Caco-2 (cell line): ENCODE measurements at regions not wholly inside any gene's neighbourhood (a gene's known extent, or its start where the extent isn't known, plus 50 kb on each side); places are given as distances from the start of the nearest gene placed in this dataset.

Source experiments
- BruUV-seq: library from RNA; stranded (reverse); fragments of 400-500 nt; replicated peaks from 2 replicates; lab custom pipeline; 2021; lab: Mats Ljungman, UMichigan
- CTCF ChIA-PET: fragments of 300-600 bp; sonication (Branson Sonifier 250); formaldehyde crosslinking; loops from one replicate; lab custom pipeline; 2022; ENCODE audit warnings: antibody characterized with exemption; lab: Charles Lee
- POLR2A ChIA-PET: fragments of 300-600 bp; sonication (Branson Sonifier 250); formaldehyde crosslinking; loops from one replicate; lab custom pipeline; 2022; ENCODE audit warnings: antibody characterized with exemption; lab: Charles Lee
- DNase-seq, 2 experiments: peaks; one replicate each; pipeline versions ENCODE4 v3.0.0 to v3.0.0-alpha.2; 2020 to 2022
- H3K27me3 ChIP-seq: replicated peaks from 2 replicates; pipeline ENCODE4 v1.6.0; 2011; ENCODE audit warnings: low read length; ENCODE audit not compliant: control insufficient read depth, insufficient read depth
- H3K36me3 ChIP-seq: 2 replicates; pipeline ENCODE4 v1.5.1; 2011; ENCODE audit warnings: low read length; ENCODE audit not compliant: control insufficient read depth, insufficient read depth
- H3K4me1 ChIP-seq: fragments of 250-450 bp; sonication (Bioruptor Pico); 2 replicates; pipeline ENCODE4 v1.5.1; 2020; ENCODE audit warnings: mild to moderate bottlenecking
- H3K4me3 ChIP-seq: 2 replicates; pipeline ENCODE4 v1.5.1; 2011; ENCODE audit warnings: low read depth, mild to moderate bottlenecking, control low read depth, low read length
- H3K9me3 ChIP-seq: fragments of 250-450 bp; sonication (Bioruptor Pico); 2 replicates; pipeline ENCODE4 v1.5.1; 2020; ENCODE audit warnings: mild to moderate bottlenecking, moderate library complexity
- H3K27ac Mint-ChIP-seq: one replicate; pipeline ENCODE4 v1.8.0; 2022; ENCODE audit warnings: mixed read lengths; ENCODE audit not compliant: unreplicated experiment
- H3K27me3 Mint-ChIP-seq: one replicate; pipeline ENCODE4 v1.8.0; 2022; ENCODE audit warnings: mixed read lengths; ENCODE audit not compliant: insufficient read depth, unreplicated experiment
- H3K36me3 Mint-ChIP-seq: one replicate; pipeline ENCODE4 v1.8.0; 2022; ENCODE audit warnings: mild to moderate bottlenecking, mixed read lengths; ENCODE audit not compliant: insufficient read depth, unreplicated experiment
- H3K4me1 Mint-ChIP-seq: one replicate; pipeline ENCODE4 v1.8.0; 2022; ENCODE audit warnings: low read depth, mixed read lengths; ENCODE audit not compliant: unreplicated experiment
- H3K4me3 Mint-ChIP-seq: one replicate; pipeline ENCODE4 v1.8.0; 2022; ENCODE audit warnings: mild to moderate bottlenecking, moderate library complexity, mixed read lengths; ENCODE audit not compliant: unreplicated experiment
- H3K9me3 Mint-ChIP-seq: one replicate; pipeline ENCODE4 v1.8.0; 2022; ENCODE audit warnings: mixed read lengths; ENCODE audit not compliant: unreplicated experiment
- CTCF ChIP-seq, 2 experiments: fragments of 200-600 bp in 1 of 2; IDR thresholded peaks; 1 replicate in 1 of 2; 2 replicates in 1 of 2; pipeline versions ENCODE4 v1.5.1 to v1.8.0; 2011 to 2022; ENCODE audit warnings: antibody characterized with exemption in 1 of 2, control low read depth in 1 of 2, inconsistent platforms in 1 of 2, low read depth in 1 of 2, low read length in 1 of 2, mild to moderate bottlenecking in 1 of 2, moderate library complexity in 1 of 2; ENCODE audit not compliant: insufficient read depth in 1 of 2, severe bottlenecking in 1 of 2, unreplicated experiment in 1 of 2
- intact Hi-C: fragments of 100-400 bp; cut with micrococcal nuclease; formaldehyde crosslinking; loops from one replicate; pipeline ENCODE4 v1.10.0; 2022; ENCODE audit not compliant: unreplicated experiment

GRCh38 chr2:210917465-210917864 lies 361.1 kb downstream of the CPS1 start:
- CTCF ChIA-PET = no interaction called here
- Histone ChIP-seq H3K36me3 (no peaks in the 10 kb centered on the region), H3K27me3 (no peaks in the 10 kb centered on the region), H3K4me3 (no peak overlapping the region), H3K4me1 (no peaks in the 10 kb centered on the region), H3K9me3 (no peaks in the 10 kb centered on the region)
- BruUV-seq = no TSS peak
- POLR2A ChIA-PET = no interaction called here
- intact Hi-C loops = no loop called here
- H3K36me3 Mint-ChIP-seq = no peaks in the 10 kb centered on the region
- H3K9me3 Mint-ChIP-seq = no peaks in the 10 kb centered on the region
- no peaks in the 10 kb centered on the region for H3K4me1 Mint-ChIP-seq
- H3K27me3 Mint-ChIP-seq = no peaks in the 10 kb centered on the region
- H3K27ac Mint-ChIP-seq = no peak overlapping the region
- TF ChIP-seq CTCF (IDR thresholded peaks at IDR 0.05; ENCODE audit: insufficient read depth in 1 of 2, low read depth in 1 of 2, low read length in 1 of 2, severe bottlenecking in 1 of 2, unreplicated experiment in 1 of 2) = no peak
- H3K4me3 Mint-ChIP-seq = no peak overlapping the region
- DNase-seq = no peak

- H3K9me3 Mint-ChIP-seq = no peaks in the 10 kb centered on the region
- H3K27me3 Mint-ChIP-seq = no peaks in the 10 kb centered on the region
- no peak overlapping the region for H3K4me3 Mint-ChIP-seq
- H3K4me1 ChIP-seq = no peaks in the 10 kb centered on the region
- no peak overlapping the region for H3K27ac Mint-ChIP-seq
- ChIA-PET CTCF (no interaction called here), POLR2A (no interaction called here)
- no TSS peak for BruUV-seq
- no peaks in the 10 kb centered on the region for H3K36me3 Mint-ChIP-seq
- DNase-seq = no peak
- no peak overlapping the region for H3K4me3 ChIP-seq
- H3K36me3 ChIP-seq = no peaks in the 10 kb centered on the region
- TF ChIP-seq CTCF (IDR thresholded peaks at IDR 0.05; ENCODE audit: insufficient read depth in 1 of 2, low read depth in 1 of 2, low read length in 1 of 2, severe bottlenecking in 1 of 2, unreplicated experiment in 1 of 2) = no peak
- H3K9me3 ChIP-seq = no peaks in the 10 kb centered on the region
- H3K27me3 ChIP-seq = no peaks in the 10 kb centered on the region
- no peaks in the 10 kb centered on the region for H3K4me1 Mint-ChIP-seq
- intact Hi-C loops = no loop called here
These were observed 362.7 kb downstream of the CPS1 start for GRCh38 chr2:210919128-210919527.

- Mint-ChIP-seq H3K36me3 (no peaks in the 10 kb centered on the region), H3K9me3 (no peaks in the 10 kb centered on the region), H3K27me3 (no peaks in the 10 kb centered on the region), H3K27ac (no peak overlapping the region), H3K4me1 (no peaks in the 10 kb centered on the region), H3K4me3 (no peak overlapping the region)
- POLR2A ChIA-PET = no interaction called here
- no peaks in the 10 kb centered on the region for H3K36me3 ChIP-seq
- H3K4me1 ChIP-seq = no peaks in the 10 kb centered on the region
- TF ChIP-seq CTCF (IDR thresholded peaks at IDR 0.05; ENCODE audit: insufficient read depth in 1 of 2, low read depth in 1 of 2, low read length in 1 of 2, severe bottlenecking in 1 of 2, unreplicated experiment in 1 of 2) = no peak
- no peak overlapping the region for H3K4me3 ChIP-seq
- CTCF ChIA-PET = no interaction called here
- no peak for DNase-seq
- no TSS peak for BruUV-seq
- intact Hi-C loops = no loop called here
- no peaks in the 10 kb centered on the region for H3K27me3 ChIP-seq
- H3K9me3 ChIP-seq = no peaks in the 10 kb centered on the region
These were observed 366.0 kb downstream of the CPS1 start for GRCh38 chr2:210922419-210922818.
